BE2C (cell line): ENCODE measurements at regions not wholly inside any gene's neighbourhood (a gene's known extent, or its start where the extent isn't known, plus 50 kb on each side); places are given as distances from the start of the nearest gene placed in this dataset.

ENCODE experiments used
- DNase-seq: peaks from one replicate; pipeline ENCODE4 v3.0.0-alpha.2; 2020
- H3K27me3 ChIP-seq: fragments of 250-450 bp; sonication (Bioruptor Pico); 2 replicates; pipeline ENCODE4 v1.5.1; 2020; ENCODE audit warnings: mild to moderate bottlenecking
- H3K36me3 ChIP-seq: fragments of 250-450 bp; sonication (Bioruptor Pico); 2 replicates; pipeline ENCODE4 v1.5.1; 2020; ENCODE audit warnings: mild to moderate bottlenecking
- H3K4me1 ChIP-seq: fragments of 250-450 bp; sonication (Bioruptor Pico); 2 replicates; pipeline ENCODE4 v1.5.1; 2020
- H3K4me3 ChIP-seq: 2 replicates; pipeline ENCODE4 v1.5.1; 2011; ENCODE audit warnings: low read depth, low read length
- H3K9me3 ChIP-seq: fragments of 250-450 bp; sonication (Bioruptor Pico); 2 replicates; pipeline ENCODE4 v1.5.1; 2020
- CTCF ChIP-seq: IDR thresholded peaks from 2 replicates; pipeline ENCODE4 v1.5.1; 2012; ENCODE audit warnings: mild to moderate bottlenecking, low read depth, low read length

GRCh38 chr5:145110834-145111233 lies 724.3 kb downstream of the PRELID2 start:
- no peak for TF ChIP-seq CTCF
- no peaks in the 10 kb centered on the region for H3K4me1 ChIP-seq
- no peaks in the 10 kb centered on the region for H3K36me3 ChIP-seq
- DNase-seq, result no peak
- H3K4me3 ChIP-seq, result no peak overlapping the region
- H3K9me3 ChIP-seq, result no peaks in the 10 kb centered on the region
- no peaks in the 10 kb centered on the region for H3K27me3 ChIP-seq

GRCh38 chr5:145110181-145110580 lies 725.0 kb downstream of the PRELID2 start:
- Histone ChIP-seq H3K4me1 (no peaks in the 10 kb centered on the region), H3K36me3 (no peaks in the 10 kb centered on the region), H3K27me3 (no peaks in the 10 kb centered on the region), H3K9me3 (no peaks in the 10 kb centered on the region), H3K4me3 (no peak overlapping the region)
- DNase-seq, result no peak
- no peak for TF ChIP-seq CTCF

DNA sequence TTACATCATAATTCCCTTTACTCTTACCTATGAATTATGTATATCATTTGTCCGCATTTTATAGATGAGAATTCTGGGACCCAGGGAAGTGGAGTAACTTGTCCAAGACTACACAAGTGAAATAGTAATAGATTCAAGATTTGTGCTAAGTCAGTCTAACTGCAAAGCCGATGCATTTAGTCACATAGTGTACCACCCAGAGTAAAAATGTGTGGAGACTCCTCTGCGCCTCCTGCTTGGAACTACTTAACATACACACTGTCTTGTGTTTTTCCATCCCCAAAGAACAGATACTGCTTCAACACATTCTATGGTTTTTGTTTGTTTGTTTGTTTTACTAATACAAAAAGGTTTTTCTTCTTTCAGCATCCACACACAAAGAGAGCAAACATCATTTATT lies 729.8 kb downstream of the PRELID2 start:
- Histone ChIP-seq H3K36me3 (no peaks in the 10 kb centered on the region), H3K4me3 (no peak overlapping the region), H3K4me1 (no peaks in the 10 kb centered on the region), H3K9me3 (no peaks in the 10 kb centered on the region; the same call in 1 of the 2 replicates), H3K27me3 (no peaks in the 10 kb centered on the region)
- DNase-seq, result no peak
- TF ChIP-seq CTCF, result no peak

DNA sequence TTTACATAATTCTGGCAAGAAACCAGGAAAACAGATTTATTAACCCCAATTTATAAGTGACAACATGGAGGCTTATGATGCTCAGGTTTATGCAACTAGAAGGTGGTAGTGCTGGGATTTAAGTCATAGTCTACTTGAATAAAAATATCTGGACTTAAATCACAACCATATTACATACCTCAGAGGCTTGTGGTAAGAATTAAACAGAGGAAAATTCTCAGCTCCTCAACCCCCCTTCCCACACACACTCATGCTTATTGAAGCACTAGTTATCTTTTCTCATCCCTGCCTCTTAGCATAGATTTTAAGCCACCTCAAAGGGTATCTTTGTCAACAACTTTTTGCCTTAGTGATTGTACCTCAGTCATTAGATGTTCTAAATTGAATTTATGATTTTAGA lies 731.0 kb downstream of the PRELID2 start:
- Histone ChIP-seq H3K36me3 (no peaks in the 10 kb centered on the region), H3K9me3 (no peaks in the 10 kb centered on the region; the same call in 1 of the 2 replicates), H3K27me3 (no peaks in the 10 kb centered on the region), H3K4me3 (no peak overlapping the region), H3K4me1 (no peaks in the 10 kb centered on the region)
- no peak for TF ChIP-seq CTCF
- DNase-seq, result no peak

DNA sequence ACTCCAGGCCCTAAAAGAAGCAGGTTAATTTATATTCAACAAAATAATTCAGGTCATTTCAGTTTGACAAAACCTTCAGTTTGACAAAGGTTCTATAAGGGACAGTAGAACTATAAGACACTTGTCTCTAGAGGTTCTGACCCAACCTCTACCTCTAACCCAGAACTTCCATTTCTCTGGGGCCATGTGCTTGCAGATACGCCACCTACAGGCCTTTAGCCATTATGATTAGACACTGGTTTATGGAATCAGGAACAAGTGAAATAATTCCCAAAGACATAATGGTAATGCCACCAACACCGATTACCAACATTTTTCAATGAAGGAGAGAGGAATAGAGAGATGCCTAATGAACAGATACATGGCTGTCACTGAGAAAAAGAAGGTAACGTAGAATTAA lies 733.9 kb downstream of the PRELID2 start:
- Histone ChIP-seq H3K36me3 (no peaks in the 10 kb centered on the region), H3K27me3 (no peaks in the 10 kb centered on the region), H3K4me1 (no peaks in the 10 kb centered on the region), H3K9me3 (no peaks in the 10 kb centered on the region; the same call in 1 of the 2 replicates), H3K4me3 (no peak overlapping the region)
- no peak for TF ChIP-seq CTCF
- no peak for DNase-seq

- Histone ChIP-seq H3K9me3 (no peaks in the 10 kb centered on the region; the same call in 1 of the 2 replicates), H3K36me3 (no peaks in the 10 kb centered on the region), H3K4me1 (no peaks in the 10 kb centered on the region), H3K27me3 (no peaks in the 10 kb centered on the region), H3K4me3 (no peak overlapping the region)
- DNase-seq, result no peak
- TF ChIP-seq CTCF, result no peak
Measured at GRCh38 chr5:145090115-145090514, 745.0 kb downstream of the PRELID2 start.
